Endothelial cell of umbilical vein (primary cell): ENCODE measurements at regions not wholly inside any gene's neighbourhood (a gene's known extent, or its start where the extent isn't known, plus 50 kb on each side); places are given as distances from the start of the nearest gene placed in this dataset.

ENCODE experiments used
- BruUV-seq: library from RNA; stranded (reverse); fragments of 400-500 nt; replicated peaks from 2 replicates; lab custom pipeline; 2021; lab: Mats Ljungman, UMichigan
- CTCF ChIA-PET: fragments of 300-600, 350-600 bp; sonication (Branson Sonifier 250); formaldehyde crosslinking; loops from one replicate; lab custom pipeline; 2021; ENCODE audit warnings: antibody characterized with exemption, inconsistent platforms; lab: Charles Lee
- POLR2A ChIA-PET: fragments of 300-600, 350-600 bp; sonication (Branson Sonifier 250); formaldehyde crosslinking; loops from one replicate; lab custom pipeline; 2021; ENCODE audit warnings: antibody characterized with exemption, inconsistent platforms; lab: Charles Lee
- DNase-seq: peaks from one replicate; pipeline ENCODE4 v3.0.0-alpha.2; 2011; ENCODE audit warnings: low read depth, low spot score
- FAIRE-seq: peaks from 2 replicates; lab custom pipeline; 2011; peaks lifted over from hg19 to GRCh38; lab: Jason Lieb, UNC
- H2AFZ ChIP-seq: 2 replicates; pipeline ENCODE4 v1.6.0; 2012; ENCODE audit warnings: low read depth, low read length, control low read depth, inconsistent platforms
- H3K27ac ChIP-seq: 2 replicates; pipeline ENCODE4 v1.5.1; 2011; ENCODE audit warnings: low read depth, mild to moderate bottlenecking, control low read depth, low read length, moderate library complexity; ENCODE audit not compliant: insufficient read depth
- H3K27me3 ChIP-seq, 2 experiments: 2 replicates each; pipeline versions ENCODE4 v1.6.0 to v1.6.1; 2011; ENCODE audit warnings: low read length in 2 of 2, mixed read lengths in 1 of 2; ENCODE audit not compliant: control insufficient read depth in 2 of 2, insufficient read depth in 2 of 2
- H3K36me3 ChIP-seq, 2 experiments: 2 replicates in 1 of 2; 3 replicates in 1 of 2; pipeline ENCODE4 v1.5.1; 2011; ENCODE audit warnings: low read length in 2 of 2, mild to moderate bottlenecking in 1 of 2, moderate library complexity in 1 of 2; ENCODE audit not compliant: control insufficient read depth in 2 of 2, insufficient read depth in 2 of 2; ENCODE audit errors: extremely low read depth in 1 of 2
- H3K4me1 ChIP-seq: 3 replicates; pipeline ENCODE4 v1.5.1; 2011; ENCODE audit warnings: mild to moderate bottlenecking, low read length; ENCODE audit not compliant: control insufficient read depth, insufficient read depth; ENCODE audit errors: extremely low read depth
- H3K4me2 ChIP-seq: 2 replicates; pipeline ENCODE4 v1.6.1; 2011; ENCODE audit warnings: low read length, control low read depth, mixed read lengths; ENCODE audit not compliant: insufficient read depth
- H3K4me3 ChIP-seq, 3 experiments: fragments of 200-600 bp in 1 of 3; sonication (generic), shearing (Covaris generic) in 1 of 3; replicated peaks in 1 of 3; 2 replicates each; pipeline ENCODE4 v1.5.1; 2011 to 2016; ENCODE audit warnings: control low read depth in 3 of 3, low read length in 3 of 3, mild to moderate bottlenecking in 2 of 3, inconsistent platforms in 1 of 3, low read depth in 1 of 3, moderate library complexity in 1 of 3; ENCODE audit not compliant: insufficient read depth in 1 of 3
- H3K79me2 ChIP-seq: 2 replicates; pipeline ENCODE4 v1.6.0; 2012; ENCODE audit warnings: low read length, inconsistent platforms; ENCODE audit not compliant: control insufficient read depth, insufficient read depth
- H3K9ac ChIP-seq: replicated peaks from 2 replicates; pipeline ENCODE3; 2011; ENCODE audit warnings: low read length, control low read depth; ENCODE audit not compliant: insufficient read depth; ENCODE audit errors: extremely low read depth
- H3K9me1 ChIP-seq: replicated peaks from 3 replicates; pipeline ENCODE4 v1.6.0; 2011; ENCODE audit warnings: mild to moderate bottlenecking, low read length; ENCODE audit not compliant: control insufficient read depth, insufficient read depth; ENCODE audit errors: extremely low read depth
- H3K9me3 ChIP-seq: replicated peaks from 2 replicates; pipeline ENCODE4 v1.5.1; 2012; ENCODE audit warnings: low read length, inconsistent platforms; ENCODE audit not compliant: control insufficient read depth, insufficient read depth
- H4K20me1 ChIP-seq: replicated peaks from 2 replicates; pipeline ENCODE3; 2011; ENCODE audit warnings: mild to moderate bottlenecking, low read length; ENCODE audit not compliant: control insufficient read depth, insufficient read depth; ENCODE audit errors: extremely low read depth
- CTCF ChIP-seq, 2 donors: IDR thresholded peaks; 1 replicate in 1 of 2; 2 replicates in 1 of 2; pipeline ENCODE4 v1.5.1; 2011; ENCODE audit warnings: low read length in 2 of 2, mild to moderate bottlenecking in 2 of 2, moderate library complexity in 2 of 2, control low read depth in 1 of 2, inconsistent platforms in 1 of 2, low read depth in 1 of 2; ENCODE audit not compliant: insufficient read depth in 1 of 2; ENCODE audit errors: extremely low read depth in 1 of 2
- EZH2 ChIP-seq: IDR thresholded peaks from 2 replicates; pipeline ENCODE4 v1.6.1; 2012; ENCODE audit warnings: borderline replicate concordance, low read depth, mild to moderate bottlenecking, moderate library complexity, low read length, inconsistent platforms; ENCODE audit not compliant: severe bottlenecking
- FOS ChIP-seq: IDR thresholded peaks from 2 replicates; pipeline ENCODE4 v1.6.1; 2011; ENCODE audit warnings: mild to moderate bottlenecking, low read length, moderate library complexity, borderline replicate concordance; ENCODE audit not compliant: insufficient read depth
- GATA2 ChIP-seq: IDR thresholded peaks from 2 replicates; pipeline ENCODE4 v1.7.0; 2011; ENCODE audit warnings: low read depth, mild to moderate bottlenecking, moderate library complexity, mixed read lengths, low read length; ENCODE audit not compliant: insufficient read length, insufficient read depth
- JUN ChIP-seq: IDR thresholded peaks from 2 replicates; pipeline ENCODE4 v1.6.1; 2011; ENCODE audit warnings: borderline replicate concordance, low read depth; ENCODE audit not compliant: insufficient read length, insufficient read depth
- MAX ChIP-seq: IDR thresholded peaks from 2 replicates; pipeline ENCODE4 v1.6.1; 2011; ENCODE audit not compliant: insufficient read depth, insufficient read length
- MYC ChIP-seq: IDR thresholded peaks from one replicate; pipeline ENCODE4 v1.6.1; 2011; ENCODE audit warnings: mild to moderate bottlenecking, low read depth, low read length
- POLR2A ChIP-seq: IDR thresholded peaks from 2 replicates; pipeline ENCODE4 v1.6.1; 2012; ENCODE audit warnings: low read depth, mild to moderate bottlenecking, control low read depth, low read length
- POLR2AphosphoS5 ChIP-seq: IDR thresholded peaks from 2 replicates; pipeline ENCODE4 v1.6.1; 2012; ENCODE audit warnings: low read depth, mild to moderate bottlenecking, control low read depth, low read length, moderate library complexity; ENCODE audit not compliant: insufficient read depth
- dilution Hi-C: fragments of 300-500 bp; cut with MboI; formaldehyde crosslinking; loops from one replicate; pipeline ENCODE4 v1.15.0; 2019; ENCODE audit warnings: low sequenced_read_pairs; ENCODE audit not compliant: extremely low pct_ligation_motif_present
- intact Hi-C: fragments of 100-400 bp; cut with micrococcal nuclease; formaldehyde crosslinking; loops from one replicate; pipeline ENCODE4 v1.10.0; 2022

GRCh38 chr14:53473480-53473879, 320.4 kb upstream of the DDHD1 start:
- TF ChIP-seq MAX (no peak), GATA2 (no peak), EZH2 (no peak), POLR2A (no peak), FOS (no peak), JUN (no peak), POLR2AphosphoS5 (no peak), CTCF (IDR thresholded peaks at IDR 0.05; ENCODE audit: extremely low read depth in 1 of 2, insufficient read depth in 1 of 2, low read depth in 1 of 2, low read length in 2 of 2) (no peak), MYC (no peak)
- peaks cover 1 to 2% of the 10 kb centered on the region in 2 experiments for H3K27me3 ChIP-seq
- H3K4me3 ChIP-seq: no peak overlapping the region
- ChIA-PET CTCF (interaction anchor here (0.6 kb wide), 1 partner anchor 655 kb away, joined by 3 read pairs; no protein-coding TSS in a partner anchor), POLR2A (no interaction called here)
- H3K9ac ChIP-seq: no peak overlapping the region
- DNase-seq (no peak), FAIRE-seq (no peak)
- intact Hi-C loops (no loop called here), dilution Hi-C loops (no loop called here)
- BruUV-seq: no TSS peak
- H3K4me1 ChIP-seq: no peaks in the 10 kb centered on the region
- no peak overlapping the region for H3K27ac ChIP-seq
- no peaks in the 10 kb centered on the region for H3K36me3 ChIP-seq
- H4K20me1 ChIP-seq: no peaks in the 10 kb centered on the region
- H3K9me1 ChIP-seq: no peaks in the 10 kb centered on the region
- H3K4me2 ChIP-seq: no peak overlapping the region
- no peak overlapping the region for H2AFZ ChIP-seq
- H3K9me3 ChIP-seq: no peaks in the 10 kb centered on the region
- H3K79me2 ChIP-seq: no peaks in the 10 kb centered on the region
